GM18502 (cell line): ENCODE measurements at regions not wholly inside any gene's neighbourhood (a gene's known extent, or its start where the extent isn't known, plus 50 kb on each side); places are given as distances from the start of the nearest gene placed in this dataset.
A peak's percentile ranks its signal among the peaks of the same experiment; 100 is the strongest.
"Not testable (repeated sequence)": the region's sequence is repeated elsewhere in the genome, so short reads cannot be mapped to it uniquely, and the experiment has no call there.

Experiments used
- ATAC-seq: cut with Tn5 transposase; IDR thresholded peaks from one replicate; pipeline ENCODE4 v1.9.1; 2021; ENCODE audit warnings: mild to moderate bottlenecking; ENCODE audit not compliant: unreplicated experiment, poor library complexity

DNA sequence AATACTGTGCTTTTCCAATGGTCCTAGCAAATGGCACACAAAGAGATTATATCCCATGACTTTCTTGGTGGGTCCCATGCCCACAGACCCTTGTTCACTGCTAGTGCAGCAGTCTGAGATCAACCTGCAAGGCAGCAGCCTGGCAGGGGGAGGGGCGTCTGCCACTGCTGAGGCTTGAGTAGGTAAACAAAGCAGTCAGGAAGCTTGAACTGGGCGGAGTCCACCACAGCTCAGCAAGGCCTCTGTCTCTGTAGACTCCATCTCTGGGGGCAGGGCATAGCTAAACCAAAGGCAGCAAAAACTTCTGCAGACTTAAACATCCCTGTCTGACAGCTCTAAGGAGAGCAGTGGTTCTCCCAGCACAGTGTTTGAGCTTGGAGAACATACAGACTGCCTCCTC is 82.9 kb downstream of the ZNF737 start:
- no peak for ATAC-seq

DNA sequence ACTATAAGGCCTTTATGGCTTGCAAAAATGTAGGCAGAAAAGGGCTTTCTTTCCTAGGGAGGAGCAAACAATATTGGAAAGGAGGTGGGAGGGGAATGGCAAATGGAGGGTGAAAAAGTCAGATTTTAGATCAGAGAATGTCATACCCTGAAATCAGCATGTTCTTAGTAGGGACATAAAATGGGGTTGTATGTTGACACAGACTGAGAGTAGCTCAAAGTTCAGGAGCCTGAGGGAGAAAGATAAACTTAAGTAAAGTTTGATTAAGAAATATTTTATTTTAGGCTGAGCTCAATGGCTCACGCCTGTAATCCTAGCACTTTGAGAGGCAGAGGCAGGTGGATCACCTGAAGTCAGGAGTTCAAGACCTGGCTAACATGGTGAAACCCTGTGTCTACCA is 83.8 kb downstream of the ZNF737 start:
- no peak for ATAC-seq

DNA sequence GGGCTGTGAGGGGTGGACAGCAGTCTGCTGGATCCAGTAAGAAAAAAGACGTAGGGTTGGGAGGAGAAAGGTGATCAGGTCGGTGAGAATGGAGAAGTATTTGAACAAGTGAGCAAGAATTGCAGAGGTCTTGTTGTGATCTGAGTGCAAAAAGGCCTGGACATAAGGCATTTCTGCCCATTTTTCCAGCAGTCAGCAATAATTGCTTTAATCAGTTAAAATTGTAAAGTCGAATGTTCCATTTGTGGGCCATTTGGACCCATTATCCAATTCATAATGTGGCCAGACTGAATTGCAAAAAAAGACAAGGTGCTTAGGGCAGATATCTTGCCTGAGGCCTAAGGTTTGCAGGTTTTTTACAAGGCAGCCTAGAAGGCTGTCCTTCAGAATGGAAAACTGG is 86.1 kb downstream of the ZNF737 start:
- no peak for ATAC-seq

DNA sequence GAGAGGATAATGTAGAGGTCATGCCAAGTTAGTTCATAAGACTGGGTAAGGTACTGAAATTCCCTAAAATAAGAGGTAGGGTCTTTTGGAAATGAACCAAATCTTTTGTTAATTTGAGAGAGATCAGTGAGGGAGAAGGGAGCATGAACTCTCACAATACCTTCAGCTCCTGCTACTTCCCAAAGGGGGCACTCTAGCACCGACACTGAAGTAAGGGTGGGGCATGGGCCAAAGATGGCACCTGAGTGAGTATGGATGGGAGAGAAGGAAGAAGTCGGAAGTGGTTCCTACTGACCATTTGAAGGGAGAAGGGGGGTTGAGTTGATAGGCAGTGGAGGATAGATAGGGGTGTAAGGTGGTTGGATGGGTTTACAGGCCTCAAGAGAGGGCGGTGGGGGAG is 86.6 kb downstream of the ZNF737 start:
- ATAC-seq, result no peak

DNA sequence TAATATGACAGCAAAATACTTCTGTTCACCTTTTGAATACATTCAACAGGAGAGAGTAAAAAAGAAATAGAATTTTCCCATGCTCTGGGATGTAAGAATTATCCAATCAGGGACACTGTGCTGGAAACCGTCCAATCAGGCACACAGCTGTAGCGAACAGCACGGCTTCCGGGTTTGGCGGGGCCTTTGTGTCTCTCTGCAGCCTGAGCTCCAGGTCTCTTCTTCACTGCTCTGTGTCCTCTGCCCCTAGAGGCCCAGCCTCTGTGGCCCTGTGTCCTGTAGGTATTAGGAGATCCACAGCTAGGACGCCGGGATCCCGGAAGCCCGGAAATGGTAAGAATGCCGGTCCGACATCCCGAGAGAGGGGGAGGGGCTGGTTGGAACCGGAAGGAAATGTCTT is 92.7 kb downstream of the ZNF737 start:
- no peak for ATAC-seq

DNA sequence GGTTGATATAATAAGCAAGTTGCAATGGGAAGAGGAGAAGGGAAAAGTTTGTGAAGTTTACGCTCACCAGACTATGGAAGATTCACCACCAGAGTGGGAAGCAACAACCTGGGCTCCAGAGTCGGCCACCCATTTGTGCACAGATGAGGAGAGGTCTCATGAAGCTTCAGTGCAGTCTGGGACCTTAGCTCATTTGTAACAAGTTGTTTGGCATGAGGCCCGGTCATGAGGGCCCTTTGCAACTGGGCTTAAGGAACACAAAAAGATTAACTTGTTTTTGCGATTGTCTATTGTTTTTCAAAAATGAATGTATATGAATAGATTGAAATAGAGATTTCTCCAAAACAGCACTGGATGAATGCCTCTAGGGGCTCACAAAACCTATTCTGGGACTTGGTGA is 94.2 kb downstream of the ZNF737 start:
- no peak for ATAC-seq

DNA sequence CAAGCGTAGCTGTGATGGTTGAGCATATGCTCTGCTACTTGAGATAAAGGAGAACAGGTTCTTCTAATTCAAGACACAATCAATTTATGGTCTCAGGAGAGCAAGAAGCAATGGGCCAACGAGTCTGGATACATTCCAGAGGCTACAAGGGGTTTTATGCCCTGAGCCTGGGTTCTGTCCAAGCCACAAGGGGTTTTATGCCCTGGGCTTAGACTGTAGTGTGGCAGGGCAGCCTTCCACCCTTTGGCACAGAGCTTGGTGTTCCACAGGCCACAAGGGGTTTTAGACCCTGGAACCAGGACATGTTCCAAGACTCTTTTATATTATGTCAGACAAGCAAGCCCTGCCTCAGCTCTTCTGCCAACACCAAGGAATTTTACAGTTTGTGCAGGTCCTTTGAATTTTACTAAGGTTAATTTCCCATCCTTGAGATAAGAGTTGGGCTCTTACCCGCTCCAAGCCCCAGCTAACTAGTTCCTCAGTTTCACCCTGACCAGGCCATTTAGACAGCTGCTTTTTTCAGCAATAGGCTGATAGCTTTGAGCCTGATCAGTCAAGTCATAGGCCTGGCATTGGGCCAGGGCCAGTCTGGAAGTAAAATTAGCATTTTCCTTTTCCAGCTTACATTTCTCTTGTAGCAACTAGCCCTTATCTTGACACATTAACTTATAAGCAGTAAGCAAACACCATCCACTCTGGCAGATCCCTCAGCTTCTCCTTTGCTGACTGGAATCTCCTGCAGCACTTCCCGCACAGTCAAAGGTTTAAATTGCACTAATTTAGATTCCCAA is 95.0 kb downstream of the ZNF737 start:
- ATAC-seq, result no peak

DNA sequence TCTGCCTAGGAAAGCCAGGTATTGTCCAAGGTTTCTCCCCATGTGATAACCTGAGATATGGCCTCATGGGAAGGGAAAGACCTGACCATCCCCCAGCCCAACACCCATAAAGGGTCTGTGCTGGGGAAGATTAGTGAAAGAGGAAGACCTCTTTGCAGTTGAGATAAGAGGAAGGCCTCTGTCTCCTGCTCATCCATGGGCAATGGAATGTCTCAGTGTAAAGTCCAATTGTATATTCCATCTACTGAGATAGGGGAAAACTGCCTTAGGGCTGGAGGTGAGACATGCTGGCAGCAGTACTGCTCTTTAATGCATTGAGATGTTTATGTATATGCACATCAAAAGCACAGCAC is 99.0 kb downstream of the ZNF737 start:
- not testable (repeated sequence) for ATAC-seq

DNA sequence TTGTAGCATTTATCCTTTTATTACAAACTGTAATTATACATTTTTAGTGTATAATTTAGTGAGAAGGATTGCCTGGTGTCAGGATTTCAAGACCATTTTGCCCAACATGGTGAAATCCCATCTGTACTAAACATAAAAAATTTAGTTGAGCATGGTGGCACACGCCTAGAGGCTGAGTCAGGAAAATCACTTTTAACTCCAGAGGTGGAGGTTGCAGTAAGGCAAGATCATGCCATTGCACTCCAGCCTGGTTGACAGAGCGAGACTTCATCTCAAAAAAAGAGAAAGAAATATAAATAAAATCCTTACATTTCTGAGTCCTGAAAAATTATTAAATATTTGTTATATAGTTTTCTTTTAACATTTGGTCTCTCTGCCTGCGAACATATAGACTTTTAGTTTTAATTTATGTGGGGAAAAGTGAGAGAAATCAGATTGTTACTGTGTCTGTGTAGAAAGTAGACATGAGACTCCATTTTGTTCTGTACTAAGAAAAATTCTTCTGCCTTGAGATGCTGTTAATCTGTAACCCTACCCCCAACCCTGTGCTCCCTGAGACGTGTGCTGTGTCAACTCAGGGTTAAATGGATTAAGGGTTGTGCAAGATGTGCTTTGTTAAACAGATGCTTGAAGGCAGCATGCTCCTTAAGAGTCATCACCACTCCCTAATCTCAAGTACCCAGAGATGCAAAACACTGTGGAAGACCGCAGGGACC is 99.5 kb downstream of the ZNF737 start:
- ATAC-seq, result not testable (repeated sequence)

DNA sequence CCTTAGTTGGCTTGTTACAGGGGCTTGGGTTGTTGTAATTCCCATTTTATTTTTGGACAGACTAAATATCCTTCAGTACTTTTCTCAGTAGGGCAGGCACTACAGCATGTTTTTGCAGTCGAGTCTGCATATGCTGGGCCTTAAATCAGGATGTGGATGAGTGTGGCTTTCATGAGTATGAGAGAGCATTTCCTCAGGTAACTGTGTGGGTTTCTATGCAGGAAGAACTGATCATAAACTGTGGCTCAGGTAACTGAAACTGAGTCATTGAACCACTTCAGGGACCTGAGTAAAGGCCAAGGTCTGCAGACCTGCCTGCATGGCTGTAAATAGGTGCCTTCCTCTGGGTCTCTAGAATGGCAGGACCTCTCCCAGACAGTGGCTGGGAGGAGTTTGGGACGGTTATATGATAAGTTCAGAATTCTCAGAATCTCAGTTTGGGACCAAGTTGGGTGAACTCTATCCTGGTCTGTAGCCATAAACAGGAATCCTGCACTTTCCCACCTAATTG is 112.1 kb downstream of the ZNF737 start:
- ATAC-seq, result no peak

DNA sequence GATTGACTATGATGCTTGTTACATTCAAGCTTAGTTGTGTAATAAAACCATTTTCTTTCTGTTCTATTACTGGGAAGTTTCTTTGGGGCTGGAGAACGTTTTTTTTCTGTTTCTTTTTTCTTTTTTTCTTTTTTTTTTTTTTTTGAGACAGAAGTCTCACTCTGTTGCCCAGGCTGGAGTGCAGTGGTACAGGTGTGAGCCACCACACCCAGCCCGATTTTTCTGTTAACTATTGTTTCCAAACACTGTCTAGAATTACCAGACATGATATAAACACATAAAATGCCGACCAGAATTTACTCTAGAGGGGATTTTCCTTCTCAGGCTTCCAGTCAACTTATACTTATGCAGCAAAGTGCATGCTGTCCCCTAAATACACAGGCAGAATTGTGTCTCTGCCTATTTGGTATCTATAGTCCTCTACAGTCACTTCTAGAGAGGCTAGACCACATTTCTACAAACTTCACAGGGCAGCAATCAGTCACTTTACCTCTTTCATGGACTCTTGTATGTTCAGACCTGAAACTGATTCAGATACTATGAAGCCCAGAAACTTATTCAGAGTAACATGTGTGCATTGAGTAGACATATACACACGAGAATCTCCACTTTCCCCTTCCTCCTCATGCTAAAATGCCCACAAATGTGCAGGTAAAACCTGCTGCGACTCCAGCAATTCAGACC is 121.2 kb downstream of the ZNF737 start:
- ATAC-seq, result no peak

DNA sequence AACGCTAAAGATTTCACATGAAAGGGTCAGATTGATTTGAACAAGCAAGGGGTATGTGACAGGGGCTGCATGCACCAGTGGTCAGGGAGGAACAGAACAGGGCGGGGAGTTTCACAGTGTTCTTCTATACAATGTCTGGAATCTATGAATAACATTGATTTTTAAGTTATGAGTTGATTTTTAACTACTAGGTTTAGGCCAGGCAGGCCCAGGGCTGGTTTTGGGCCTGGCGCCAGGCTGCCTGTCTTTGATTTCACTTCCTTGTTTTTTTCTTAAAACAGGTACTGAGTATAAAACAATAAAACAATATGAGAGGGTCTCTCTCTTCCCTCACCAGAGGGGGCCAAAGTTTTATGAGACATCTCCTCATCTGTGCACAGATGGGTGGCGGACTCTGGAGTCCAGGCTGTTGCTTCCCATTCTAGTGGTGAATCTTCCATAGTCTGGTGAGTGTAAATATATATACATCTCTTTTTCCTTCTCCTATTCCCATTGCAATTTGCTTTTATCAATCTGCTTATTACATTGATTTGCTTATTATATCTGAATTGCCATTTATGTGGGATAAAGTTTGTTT is 133.2 kb downstream of the ZNF737 start:
- ATAC-seq, result not testable (repeated sequence)

DNA sequence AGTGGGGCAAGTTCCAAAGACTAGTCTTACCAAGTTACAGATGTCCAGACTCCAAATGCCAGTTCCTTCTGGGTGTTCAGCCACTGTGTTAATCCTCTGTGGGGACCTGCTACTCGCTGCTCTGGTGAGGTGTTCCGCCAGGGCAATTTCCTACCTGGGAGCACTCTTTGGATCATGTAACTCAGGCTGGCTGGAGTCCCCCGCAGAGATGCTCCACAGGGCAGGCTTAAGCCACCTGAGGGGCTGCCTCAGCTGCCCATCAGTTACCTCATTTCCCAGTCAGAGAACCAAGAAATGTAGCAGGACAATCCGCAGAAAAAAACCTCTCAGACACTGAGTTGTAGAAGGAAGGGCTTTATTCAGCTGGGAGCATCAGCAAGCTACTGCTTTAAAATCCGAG is 133.8 kb downstream of the ZNF737 start:
- ATAC-seq, result no peak

DNA sequence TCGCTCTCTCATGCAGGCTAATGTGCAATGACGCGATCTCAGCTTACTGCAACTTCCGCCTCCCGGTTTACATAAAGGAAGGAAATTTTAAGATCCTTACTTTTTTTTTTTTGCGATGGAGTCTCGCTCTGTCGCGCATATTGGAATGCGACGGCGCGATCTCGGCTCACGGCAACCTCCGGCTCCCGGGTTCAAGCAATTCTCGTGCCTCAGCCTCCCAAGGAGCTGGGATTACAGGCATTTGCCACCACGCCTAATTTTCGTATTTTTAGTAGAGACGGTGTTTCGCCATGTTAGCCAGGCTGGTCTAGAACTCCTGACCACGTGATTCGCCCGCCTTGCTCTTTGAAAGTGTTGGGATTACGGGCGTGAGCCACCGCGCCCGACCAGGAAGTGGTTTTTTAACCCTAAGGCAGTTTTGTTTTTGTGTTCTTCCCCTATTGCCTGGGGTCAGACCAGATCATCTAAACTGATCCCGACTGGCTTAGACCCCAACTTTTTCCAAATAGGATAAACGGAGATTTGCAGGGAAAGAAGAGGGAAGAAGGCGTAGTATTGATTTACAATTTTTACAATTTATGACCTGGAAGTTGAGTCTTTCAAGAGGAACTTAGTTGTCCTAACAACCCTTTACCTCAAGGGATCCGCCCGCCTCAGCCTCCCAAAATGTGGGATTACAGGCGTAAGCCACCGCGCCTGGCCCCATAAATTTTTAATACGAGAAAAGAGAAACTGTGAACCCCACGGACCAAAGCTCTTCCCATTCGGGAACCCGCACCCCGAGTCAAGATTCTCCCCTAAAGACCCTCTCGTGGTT is 142.0 kb downstream of the ZNF737 start:
- peak; percentile 5 for ATAC-seq

DNA sequence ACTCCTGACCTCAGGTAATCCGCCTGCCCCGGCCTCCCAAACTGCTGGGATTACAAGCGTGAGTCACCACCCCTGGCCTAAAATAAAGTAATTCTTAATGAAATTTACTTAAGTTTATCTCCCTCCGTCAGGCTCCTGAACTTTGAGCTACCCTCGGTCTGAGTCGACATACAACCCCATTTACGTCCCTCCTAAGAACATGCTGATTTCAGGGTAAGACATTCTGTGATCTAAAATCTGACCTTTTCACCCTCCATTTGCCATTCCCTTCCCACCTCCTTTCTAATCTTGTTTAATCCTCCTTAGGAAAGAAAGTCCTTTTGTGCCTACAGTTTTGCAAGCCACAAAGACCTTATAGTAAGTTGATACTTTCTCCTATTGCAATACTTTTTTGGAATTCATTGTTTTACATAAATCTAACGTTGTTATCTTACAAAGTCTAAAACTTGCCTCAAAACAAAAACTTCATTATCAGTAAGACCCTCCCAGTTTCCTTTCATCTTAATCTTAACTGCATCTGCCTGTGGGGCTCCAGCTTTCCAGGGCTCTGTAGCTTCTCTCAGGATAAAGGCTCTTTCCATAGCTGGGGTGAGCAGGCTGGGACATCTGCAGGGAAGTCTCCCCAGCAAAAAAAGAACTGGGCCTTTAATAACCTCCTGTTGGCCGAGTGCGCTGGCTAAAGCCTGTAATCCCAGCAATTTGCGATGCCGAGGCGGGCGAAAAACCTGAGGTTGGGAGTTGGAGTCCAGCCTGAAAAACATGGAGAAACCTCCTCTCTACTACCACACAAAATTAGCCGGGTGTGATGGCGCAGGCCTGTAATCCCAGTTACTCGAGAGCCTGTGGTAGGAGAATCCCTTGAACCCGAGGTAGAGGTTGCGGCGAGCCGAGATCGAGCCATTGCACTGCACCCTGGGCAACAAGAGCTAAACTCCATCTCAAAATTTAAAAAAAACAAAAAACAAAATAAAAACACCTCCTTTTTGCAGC is 143.1 kb downstream of the ZNF737 start:
- ATAC-seq, result no peak

DNA sequence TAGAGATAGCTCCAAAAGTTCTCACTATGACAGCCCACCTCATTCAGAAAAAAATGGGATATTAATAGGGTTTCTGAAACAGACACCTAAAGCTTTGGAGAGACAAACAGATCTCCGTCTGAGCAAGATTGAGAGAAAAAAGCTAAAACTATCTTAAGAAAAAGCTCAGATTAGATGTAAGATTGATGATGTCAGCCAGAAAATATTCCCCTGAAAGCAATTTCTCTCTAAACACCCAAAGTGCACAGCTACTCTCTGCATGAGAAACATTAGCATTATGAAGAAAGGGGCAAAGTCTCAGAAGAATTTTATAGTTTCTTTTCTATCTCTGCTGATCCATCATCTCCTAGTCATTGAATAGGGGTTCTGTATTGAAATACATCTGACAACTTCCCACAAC is 148.9 kb downstream of the ZNF737 start:
- no peak for ATAC-seq

DNA sequence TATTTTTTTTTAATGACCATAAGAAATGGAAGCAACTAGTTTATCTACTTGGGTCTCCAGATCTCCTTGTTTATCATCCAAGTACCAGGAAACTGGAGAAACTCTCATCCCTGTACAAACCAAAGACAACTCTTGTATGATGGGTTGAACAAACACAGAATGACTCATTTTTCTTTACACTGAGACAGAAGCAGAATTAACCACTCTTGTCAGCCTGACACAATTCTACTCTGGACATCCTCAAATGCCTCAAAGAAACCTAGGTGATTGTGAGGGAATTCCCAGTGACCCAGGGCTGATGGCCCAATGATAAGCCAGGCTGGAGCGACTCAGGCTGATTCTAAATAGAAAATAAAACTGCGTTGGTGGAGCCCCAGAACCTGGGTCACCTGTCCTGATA is 151.5 kb downstream of the ZNF737 start:
- no peak for ATAC-seq

DNA sequence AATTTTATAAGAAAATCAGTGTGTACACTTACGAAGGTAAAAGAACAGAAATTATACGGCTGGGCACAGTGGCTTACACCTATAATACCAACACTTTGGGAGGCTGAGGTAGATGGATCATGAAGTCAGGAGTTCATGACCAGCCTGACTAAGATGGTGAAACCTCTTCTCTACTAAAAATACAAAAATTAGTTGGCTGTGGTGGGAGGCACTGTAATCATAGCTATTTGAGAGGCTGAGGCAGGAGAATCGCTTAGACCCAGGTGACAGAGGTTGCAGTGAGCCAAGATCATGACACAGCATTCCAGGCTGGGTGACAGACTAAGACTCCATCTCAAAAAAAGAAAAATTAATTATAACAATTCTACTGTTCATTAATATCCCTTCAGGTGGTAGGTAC is 151.9 kb downstream of the ZNF737 start:
- ATAC-seq, result no peak

DNA sequence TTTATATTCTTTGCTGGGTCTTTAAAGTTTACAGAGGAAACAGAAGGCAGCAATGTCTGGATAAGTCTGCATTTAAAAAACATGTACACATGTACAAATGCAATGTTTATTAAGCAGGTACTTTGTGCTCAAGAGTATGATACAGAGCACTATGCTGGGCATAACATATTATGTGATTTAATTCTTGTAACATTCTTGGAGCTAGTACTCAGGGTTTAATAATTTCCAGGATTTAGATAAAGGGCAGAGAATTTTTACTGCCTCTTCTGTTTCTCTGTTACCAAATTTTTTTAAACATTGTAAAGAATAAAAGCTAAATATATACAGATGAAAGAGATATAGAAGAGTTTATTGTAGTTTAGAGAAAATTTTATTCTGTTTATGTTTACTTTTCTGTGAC is 152.7 kb downstream of the ZNF737 start:
- ATAC-seq, result no peak
